CD8-positive, alpha-beta memory T cell (primary cell): ENCODE measurements at regions not wholly inside any gene's neighbourhood (a gene's known extent, or its start where the extent isn't known, plus 50 kb on each side); places are given as distances from the start of the nearest gene placed in this dataset.

Source experiments
- CTCF ChIA-PET: fragments of 350-600 bp; sonication (Branson Sonifier 250); formaldehyde crosslinking; loops from one replicate; lab custom pipeline; 2021; ENCODE audit warnings: antibody characterized with exemption; lab: Charles Lee
- POLR2A ChIA-PET: fragments of 350-600 bp; sonication (Branson Sonifier 250); formaldehyde crosslinking; loops from one replicate; lab custom pipeline; 2021; ENCODE audit warnings: antibody characterized with exemption; lab: Charles Lee
- DNase-seq, 5 donors: peaks; one replicate each; pipeline versions ENCODE4 v3.0.0 to v3.0.0-alpha.2; 2020 to 2022; ENCODE audit warnings: mixed read lengths in 1 of 5
- H3K27ac ChIP-seq: one replicate; pipeline ENCODE4 v1.7.0; 2013; ENCODE audit warnings: low read depth, mild to moderate bottlenecking, low read length, moderate library complexity
- H3K27me3 ChIP-seq: 2 replicates; pipeline ENCODE4 v1.7.0; 2013; ENCODE audit warnings: low read length, mild to moderate bottlenecking; ENCODE audit not compliant: insufficient read depth, poor library complexity, severe bottlenecking
- H3K36me3 ChIP-seq: 2 replicates; pipeline ENCODE4 v1.7.0; 2013; ENCODE audit warnings: mild to moderate bottlenecking, low read length, moderate library complexity; ENCODE audit not compliant: insufficient read depth
- H3K4me1 ChIP-seq: 2 replicates; pipeline ENCODE4 v1.7.0; 2013; ENCODE audit warnings: mild to moderate bottlenecking, low read length, moderate library complexity; ENCODE audit not compliant: insufficient read depth
- H3K4me3 ChIP-seq: 2 replicates; pipeline ENCODE4 v1.7.0; 2013; ENCODE audit warnings: mild to moderate bottlenecking, low read length
- H3K9me3 ChIP-seq: 2 replicates; pipeline ENCODE4 v1.7.0; 2013; ENCODE audit warnings: mild to moderate bottlenecking, low read length
- H3K27ac Mint-ChIP-seq, 8 donors: one replicate each; pipeline ENCODE4 v1.8.0; 2020 to 2021; ENCODE audit warnings: mixed read lengths in 8 of 8, mild to moderate bottlenecking in 6 of 8, inconsistent platforms in 3 of 8, moderate library complexity in 3 of 8
- H3K27me3 Mint-ChIP-seq, 2 donors: one replicate each; pipeline ENCODE4 v1.8.0; 2020 to 2021; ENCODE audit warnings: mixed read lengths in 2 of 2, mild to moderate bottlenecking in 1 of 2, moderate library complexity in 1 of 2
- H3K36me3 Mint-ChIP-seq, 3 donors: one replicate each; pipeline ENCODE4 v1.8.0; 2020 to 2021; ENCODE audit warnings: mixed read lengths in 3 of 3, inconsistent platforms in 1 of 3, mild to moderate bottlenecking in 1 of 3
- H3K4me1 Mint-ChIP-seq, 3 donors: one replicate each; pipeline ENCODE4 v1.8.0; 2020 to 2021; ENCODE audit warnings: mixed read lengths in 3 of 3, inconsistent platforms in 1 of 3, mild to moderate bottlenecking in 1 of 3
- H3K4me3 Mint-ChIP-seq, 7 donors: one replicate each; pipeline ENCODE4 v1.8.0; 2020 to 2021; ENCODE audit warnings: mixed read lengths in 7 of 7, mild to moderate bottlenecking in 6 of 7, moderate library complexity in 4 of 7, inconsistent platforms in 2 of 7
- H3K9me3 Mint-ChIP-seq, 5 donors: one replicate each; pipeline ENCODE4 v1.8.0; 2020 to 2022; ENCODE audit warnings: mixed read lengths in 5 of 5, mild to moderate bottlenecking in 3 of 5, moderate library complexity in 2 of 5, inconsistent platforms in 1 of 5

GRCh38 chr7:98531717-98532116 is 85.4 kb upstream of the NPTX2 start:
- Mint-ChIP-seq H3K4me1 (no peaks in the 10 kb centered on the region), H3K27me3 (peaks cover 7 to 9% of the 10 kb centered on the region in 2 donors), H3K9me3 (peaks cover 0 to 15% (median 11%) of the 10 kb centered on the region in 5 donors), H3K4me3 (no peak overlapping the region), H3K27ac (no peak overlapping the region), H3K36me3 (peaks cover 0 to 4% (median 0%) of the 10 kb centered on the region in 3 donors)
- Histone ChIP-seq H3K4me1 (no peaks in the 10 kb centered on the region), H3K27ac (no peak overlapping the region), H3K36me3 (no peaks in the 10 kb centered on the region), H3K27me3 (no peaks in the 10 kb centered on the region), H3K4me3 (no peak overlapping the region), H3K9me3 (no peaks in the 10 kb centered on the region)
- POLR2A ChIA-PET, result no interaction called here
- CTCF ChIA-PET, result no interaction called here
- no peak for DNase-seq

- peaks cover 6 to 7% of the 10 kb centered on the region in 2 donors for H3K27me3 Mint-ChIP-seq
- peaks cover 0 to 4% (median 0%) of the 10 kb centered on the region in 3 donors for H3K36me3 Mint-ChIP-seq
- Histone ChIP-seq H3K36me3 (no peaks in the 10 kb centered on the region), H3K4me3 (no peak overlapping the region), H3K27me3 (no peaks in the 10 kb centered on the region), H3K4me1 (no peaks in the 10 kb centered on the region), H3K27ac (no peak overlapping the region), H3K9me3 (no peaks in the 10 kb centered on the region)
- no peak overlapping the region for H3K27ac Mint-ChIP-seq
- peaks cover 0 to 8% (median 7%) of the 10 kb centered on the region in 5 donors for H3K9me3 Mint-ChIP-seq
- DNase-seq, result no peak
- CTCF ChIA-PET, result interaction anchor here (1.1 kb wide), 1 partner anchor 19 kb away, joined by 3 read pairs; no protein-coding TSS in a partner anchor
- H3K4me1 Mint-ChIP-seq, result no peaks in the 10 kb centered on the region
- no peak overlapping the region for H3K4me3 Mint-ChIP-seq
- POLR2A ChIA-PET, result no interaction called here
Observed at GRCh38 chr7:98528079-98528478, 89.0 kb upstream of the NPTX2 start.

GRCh38 chr7:98526059-98526458 is 91.0 kb upstream of the NPTX2 start:
- Mint-ChIP-seq H3K4me3 (no peak overlapping the region), H3K9me3 (peaks cover 0 to 3% (median 0%) of the 10 kb centered on the region in 5 donors), H3K4me1 (no peaks in the 10 kb centered on the region), H3K36me3 (peaks cover 0 to under 1% (median 0%) of the 10 kb centered on the region in 3 donors), H3K27ac (no peak overlapping the region), H3K27me3 (peaks cover 6 to 9% of the 10 kb centered on the region in 2 donors)
- Histone ChIP-seq H3K4me1 (no peaks in the 10 kb centered on the region), H3K36me3 (no peaks in the 10 kb centered on the region), H3K27ac (no peak overlapping the region), H3K9me3 (no peaks in the 10 kb centered on the region), H3K4me3 (no peak overlapping the region), H3K27me3 (no peaks in the 10 kb centered on the region)
- no peak for DNase-seq
- ChIA-PET CTCF (no interaction called here), POLR2A (no interaction called here)

- Histone ChIP-seq H3K27me3 (no peaks in the 10 kb centered on the region), H3K4me1 (no peaks in the 10 kb centered on the region), H3K36me3 (no peaks in the 10 kb centered on the region), H3K9me3 (no peaks in the 10 kb centered on the region), H3K4me3 (no peak overlapping the region), H3K27ac (no peak overlapping the region)
- ChIA-PET CTCF (no interaction called here), POLR2A (no interaction called here)
- DNase-seq, result no peak
- H3K4me1 Mint-ChIP-seq, result no peaks in the 10 kb centered on the region
- no peak overlapping the region for H3K27ac Mint-ChIP-seq
- peaks cover 0 to 4% (median 0%) of the 10 kb centered on the region in 5 donors for H3K9me3 Mint-ChIP-seq
- peaks cover 3 to 9% of the 10 kb centered on the region in 2 donors for H3K27me3 Mint-ChIP-seq
- no peak overlapping the region for H3K4me3 Mint-ChIP-seq
- no peaks in the 10 kb centered on the region for H3K36me3 Mint-ChIP-seq
Observed at GRCh38 chr7:98521089-98521692, 95.9 kb upstream of the NPTX2 start.

GRCh38 chr7:98520356-98520951 is 96.6 kb upstream of the NPTX2 start:
- peaks cover 3 to 6% (median 6%) of the 10 kb centered on the region in 3 donors for H3K4me1 Mint-ChIP-seq
- DNase-seq, result no peak
- Histone ChIP-seq H3K9me3 (no peaks in the 10 kb centered on the region), H3K27me3 (no peaks in the 10 kb centered on the region), H3K4me1 (peaks cover 2% of the 10 kb centered on the region), H3K27ac (no peak overlapping the region), H3K36me3 (no peaks in the 10 kb centered on the region), H3K4me3 (no peak overlapping the region)
- H3K36me3 Mint-ChIP-seq, result no peaks in the 10 kb centered on the region
- peaks cover 2 to 9% of the 10 kb centered on the region in 2 donors for H3K27me3 Mint-ChIP-seq
- H3K27ac Mint-ChIP-seq, result no peak overlapping the region
- POLR2A ChIA-PET, result no interaction called here
- no peak overlapping the region for H3K4me3 Mint-ChIP-seq
- CTCF ChIA-PET, result no interaction called here
- peaks cover 0 to 4% (median 0%) of the 10 kb centered on the region in 5 donors for H3K9me3 Mint-ChIP-seq

GRCh38 chr7:98518159-98518947 is 98.7 kb upstream of the NPTX2 start:
- no peaks in the 10 kb centered on the region for H3K36me3 ChIP-seq
- ChIA-PET CTCF (no interaction called here), POLR2A (no interaction called here)
- peaks cover 3% of the 10 kb centered on the region for H3K4me1 ChIP-seq
- peaks cover 2 to 9% of the 10 kb centered on the region in 2 donors for H3K27me3 Mint-ChIP-seq
- no peak overlapping the region for H3K4me3 Mint-ChIP-seq
- no peaks in the 10 kb centered on the region for H3K27me3 ChIP-seq
- H3K4me3 ChIP-seq, result no peak overlapping the region
- no peak overlapping the region for H3K27ac Mint-ChIP-seq
- no peak for DNase-seq
- H3K36me3 Mint-ChIP-seq, result no peaks in the 10 kb centered on the region
- H3K27ac ChIP-seq, result no peak overlapping the region
- peaks cover 15 to 20% (median 18%) of the 10 kb centered on the region in 3 donors for H3K4me1 Mint-ChIP-seq
- H3K9me3 ChIP-seq, result no peaks in the 10 kb centered on the region
- peaks cover 0 to 6% (median 0%) of the 10 kb centered on the region in 5 donors for H3K9me3 Mint-ChIP-seq

GRCh38 chr7:98515201-98515600 is 101.9 kb upstream of the NPTX2 start:
- Mint-ChIP-seq H3K27me3 (peaks cover 0 to 3% of the 10 kb centered on the region in 2 donors), H3K36me3 (no peaks in the 10 kb centered on the region), H3K27ac (peak overlapping the region in 7 of 8 donors; percentile 59 to 94 (median 88)), H3K9me3 (peaks cover 0 to 6% (median 0%) of the 10 kb centered on the region in 5 donors), H3K4me1 (peaks cover 15 to 20% (median 18%) of the 10 kb centered on the region in 3 donors), H3K4me3 (peak overlapping the region in 3 of 7 donors; percentile 23 to 47 (median 26))
- ChIA-PET POLR2A (no interaction called here), CTCF (no interaction called here)
- H3K27me3 ChIP-seq, result no peaks in the 10 kb centered on the region
- peaks cover 3% of the 10 kb centered on the region for H3K4me1 ChIP-seq
- H3K9me3 ChIP-seq, result no peaks in the 10 kb centered on the region
- no peak overlapping the region for H3K4me3 ChIP-seq
- DNase-seq, result no peak
- H3K27ac ChIP-seq, result peak overlapping the region; percentile 61
- no peaks in the 10 kb centered on the region for H3K36me3 ChIP-seq
